Activated CD8-positive, alpha-beta T cell treated with anti-CD3 and anti-CD28 coated beads, Interleukin-2, amount 10 ng/mL, durations not matched to agents 7 days and 5 days (primary cell): ENCODE measurements at regions not wholly inside any gene's neighbourhood (a gene's known extent, or its start where the extent isn't known, plus 50 kb on each side); places are given as distances from the start of the nearest gene placed in this dataset.
"Not testable (repeated sequence)": the region's sequence is repeated elsewhere in the genome, so short reads cannot be mapped to it uniquely, and the experiment has no call there.

ENCODE experiments used
- ATAC-seq: fragments of 150-1000 bp; cut with Tn5 transposase; one replicate; pipeline ENCODE4 v1.10.0; 2021; ENCODE audit warnings: moderate library complexity
- CTCF ChIA-PET: fragments of 350-600 bp; sonication (Branson Sonifier 250); formaldehyde crosslinking; loops from one replicate; lab custom pipeline; 2021; ENCODE audit warnings: antibody characterized with exemption; lab: Charles Lee
- POLR2A ChIA-PET: fragments of 350-600 bp; sonication (Branson Sonifier 250); formaldehyde crosslinking; loops from one replicate; lab custom pipeline; 2021; ENCODE audit warnings: antibody characterized with exemption; lab: Charles Lee
- DNase-seq: peaks from one replicate; pipeline ENCODE4 v3.0.0-alpha.2; 2020
- H3K27ac Mint-ChIP-seq: one replicate; pipeline ENCODE4 v1.8.0; 2021; ENCODE audit warnings: mild to moderate bottlenecking, mixed read lengths
- H3K27me3 Mint-ChIP-seq: one replicate; pipeline ENCODE4 v1.8.0; 2021; ENCODE audit warnings: low read depth, mixed read lengths
- H3K36me3 Mint-ChIP-seq: one replicate; pipeline ENCODE4 v1.8.0; 2021; ENCODE audit warnings: low read depth, mixed read lengths
- H3K4me1 Mint-ChIP-seq: one replicate; pipeline ENCODE4 v1.8.0; 2021; ENCODE audit warnings: low read depth, mixed read lengths
- H3K4me3 Mint-ChIP-seq: one replicate; pipeline ENCODE4 v1.8.0; 2021; ENCODE audit warnings: mild to moderate bottlenecking, mixed read lengths
- H3K9me3 Mint-ChIP-seq: one replicate; pipeline ENCODE4 v1.8.0; 2022; ENCODE audit warnings: mixed read lengths; ENCODE audit not compliant: insufficient read depth

DNA sequence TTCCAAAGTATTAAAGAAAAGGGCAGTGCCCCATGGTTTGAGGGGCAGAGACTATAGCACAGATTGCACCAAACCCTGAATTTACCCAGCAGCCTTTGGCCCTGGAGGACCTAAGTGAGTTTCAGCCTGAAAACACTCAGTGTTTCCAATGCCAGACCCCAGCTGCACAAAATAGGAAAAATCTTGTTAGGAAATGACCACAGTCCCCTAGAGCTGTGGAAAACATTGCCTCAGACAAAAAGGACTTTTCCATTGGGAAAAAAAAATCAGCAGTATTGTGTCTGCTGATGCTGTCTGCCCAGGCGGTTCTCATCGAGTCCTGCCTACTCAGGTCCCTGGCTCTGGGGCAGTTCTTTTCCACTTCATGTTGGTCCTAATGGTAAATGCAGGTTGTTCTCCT is 121.7 kb upstream of the DLG1 start:
- Mint-ChIP-seq H3K4me3 (no peak overlapping the region), H3K36me3 (no peaks in the 10 kb centered on the region), H3K27me3 (peaks cover 12% of the 10 kb centered on the region), H3K9me3 (no peaks in the 10 kb centered on the region), H3K4me1 (peaks cover 4% of the 10 kb centered on the region), H3K27ac (no peak overlapping the region)
- DNase-seq (no peak), ATAC-seq (no peak)
- POLR2A ChIA-PET, result no interaction called here
- CTCF ChIA-PET, result no interaction called here

DNA sequence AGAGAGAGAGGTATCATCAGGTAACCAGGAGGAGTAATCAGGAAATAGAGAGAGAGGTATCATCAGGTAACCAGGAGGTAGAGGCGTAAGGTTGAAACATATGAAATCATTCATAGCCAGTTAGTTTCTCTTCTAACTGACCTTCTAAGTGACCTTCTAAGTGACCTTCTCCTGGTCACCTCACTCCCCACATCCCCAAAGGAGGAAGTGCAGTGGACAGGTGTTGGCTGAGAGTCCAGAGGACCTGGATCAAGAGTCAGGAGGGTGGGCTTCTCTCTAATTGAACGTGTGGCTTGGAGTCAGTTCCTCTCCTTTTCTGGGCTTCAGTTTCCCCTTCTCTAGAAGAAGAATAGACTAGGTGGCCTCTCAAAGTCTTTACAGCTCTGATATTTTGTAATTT is 121.3 kb upstream of the DLG1 start:
- H3K4me1 Mint-ChIP-seq, result no peaks in the 10 kb centered on the region
- peaks cover 8% of the 10 kb centered on the region for H3K27me3 Mint-ChIP-seq
- ATAC-seq (no peak), DNase-seq (no peak)
- H3K36me3 Mint-ChIP-seq, result no peaks in the 10 kb centered on the region
- no peak overlapping the region for H3K27ac Mint-ChIP-seq
- no peaks in the 10 kb centered on the region for H3K9me3 Mint-ChIP-seq
- CTCF ChIA-PET, result no interaction called here
- POLR2A ChIA-PET, result no interaction called here
- H3K4me3 Mint-ChIP-seq, result no peak overlapping the region

DNA sequence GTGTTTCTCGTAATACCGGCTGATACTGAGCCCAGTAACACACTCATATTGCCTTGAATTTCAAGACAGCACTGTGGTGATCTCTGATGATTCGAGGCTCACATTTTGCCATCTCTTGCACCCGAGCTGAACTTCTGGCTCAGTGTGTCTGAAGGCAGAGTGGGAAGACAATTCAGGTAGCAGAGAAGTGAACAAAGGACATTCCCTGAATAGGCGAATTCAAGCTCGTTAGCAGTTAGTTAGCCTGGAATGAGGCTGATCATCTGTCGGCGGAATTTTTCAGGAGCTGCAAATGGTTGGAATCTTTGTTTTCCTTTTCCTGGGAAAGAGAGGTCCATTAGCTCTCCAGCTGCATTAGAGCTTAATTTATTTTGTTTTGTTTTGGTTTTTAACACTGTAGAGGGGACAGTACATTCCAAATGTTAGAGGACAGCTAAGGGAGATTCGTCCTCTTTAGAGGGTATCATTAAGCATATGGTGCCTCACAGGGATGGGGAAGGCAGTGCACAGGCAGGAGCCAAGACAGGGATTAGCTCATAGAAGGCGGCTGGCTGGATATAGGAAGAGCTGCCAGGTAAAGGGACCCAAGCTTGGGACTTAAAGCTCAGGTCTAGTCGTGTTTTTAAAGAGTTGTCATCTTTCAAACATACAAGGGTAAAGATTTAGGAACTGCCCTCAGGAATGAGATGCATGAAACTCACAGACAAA is 119.7 kb upstream of the DLG1 start:
- Mint-ChIP-seq H3K27me3 (peaks cover 8% of the 10 kb centered on the region), H3K4me3 (no peak overlapping the region), H3K9me3 (no peaks in the 10 kb centered on the region), H3K4me1 (no peaks in the 10 kb centered on the region), H3K36me3 (no peaks in the 10 kb centered on the region), H3K27ac (no peak overlapping the region)
- no peak for DNase-seq
- ATAC-seq, result no peak
- CTCF ChIA-PET, result interaction anchor here (1.2 kb wide), 1 partner anchor 72 kb away, joined by 3 read pairs; no protein-coding TSS in a partner anchor
- POLR2A ChIA-PET, result no interaction called here

DNA sequence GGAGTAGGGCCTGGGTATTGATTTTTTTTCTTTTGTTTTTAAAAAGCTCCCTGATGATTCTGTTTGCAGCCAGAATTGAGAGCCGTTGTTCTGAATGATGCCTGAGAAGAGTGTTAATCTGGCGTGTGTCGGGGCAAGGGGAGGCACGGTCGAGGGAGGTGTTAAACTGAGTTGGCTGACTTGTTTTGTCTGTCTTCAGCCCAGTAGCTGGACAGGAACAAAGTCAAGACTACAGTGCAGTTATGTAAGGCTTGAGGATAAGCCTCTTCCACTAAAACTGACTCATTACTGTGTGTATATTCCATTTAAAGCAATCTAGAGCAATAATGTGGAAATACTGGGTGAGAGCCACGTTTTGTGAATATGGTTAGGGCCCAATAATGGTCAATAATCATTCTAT is 119.0 kb upstream of the DLG1 start:
- DNase-seq, result no peak
- Mint-ChIP-seq H3K36me3 (no peaks in the 10 kb centered on the region), H3K4me1 (no peaks in the 10 kb centered on the region), H3K27ac (no peak overlapping the region), H3K27me3 (peaks cover 9% of the 10 kb centered on the region), H3K4me3 (no peak overlapping the region), H3K9me3 (no peaks in the 10 kb centered on the region)
- no peak for ATAC-seq
- POLR2A ChIA-PET, result no interaction called here
- CTCF ChIA-PET, result no interaction called here

DNA sequence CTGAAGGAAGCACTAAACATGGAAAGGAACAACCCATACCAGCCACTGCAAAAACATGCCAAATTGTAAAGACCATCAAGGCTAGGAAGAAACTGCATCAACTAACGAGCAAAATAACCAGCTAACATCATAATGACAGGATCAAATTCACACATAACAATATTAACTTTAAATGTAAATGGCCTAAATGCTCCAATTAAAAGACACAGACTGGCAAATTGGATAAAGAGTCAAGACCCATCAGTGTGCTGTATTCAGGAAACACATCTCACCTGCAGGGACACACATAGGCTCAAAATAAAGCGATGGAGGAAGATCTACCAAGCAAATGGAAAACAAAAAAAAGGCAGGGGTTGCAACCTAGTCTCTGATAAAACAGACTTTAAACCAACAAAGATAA is 113.5 kb upstream of the DLG1 start:
- H3K27me3 Mint-ChIP-seq, H3K4me3 Mint-ChIP-seq, POLR2A ChIA-PET: not testable (repeated sequence)

DNA sequence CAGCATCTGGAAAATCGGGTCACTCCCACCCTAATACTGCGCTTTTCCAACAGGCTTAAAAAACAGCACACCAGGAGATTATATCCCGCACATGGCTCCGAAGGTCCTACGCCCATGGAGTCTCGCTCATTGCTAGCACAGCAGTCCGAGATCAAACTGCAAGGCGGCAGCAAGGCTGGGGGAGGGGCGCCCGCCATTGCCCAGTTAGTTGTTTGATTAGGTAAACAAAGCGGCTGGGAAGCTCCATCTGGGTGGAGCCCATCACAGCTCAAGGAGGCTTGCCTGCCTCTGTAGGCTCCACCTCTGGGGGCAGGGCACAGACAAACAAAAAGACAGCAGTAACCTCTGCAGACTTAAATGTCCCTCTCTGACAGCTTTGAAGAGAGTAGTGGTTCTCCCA is 111.8 kb upstream of the DLG1 start:
- H3K9me3 Mint-ChIP-seq, H3K36me3 Mint-ChIP-seq, ATAC-seq, DNase-seq, CTCF ChIA-PET, H3K27ac Mint-ChIP-seq, H3K4me1 Mint-ChIP-seq, POLR2A ChIA-PET, H3K4me3 Mint-ChIP-seq, H3K27me3 Mint-ChIP-seq: not testable (repeated sequence)

More for the DNA sequence above, 113.5 kb upstream of the DLG1 start:
- H3K4me1 Mint-ChIP-seq, H3K27ac Mint-ChIP-seq, DNase-seq, ATAC-seq, H3K9me3 Mint-ChIP-seq, CTCF ChIA-PET, H3K36me3 Mint-ChIP-seq: not testable (repeated sequence)

DNA sequence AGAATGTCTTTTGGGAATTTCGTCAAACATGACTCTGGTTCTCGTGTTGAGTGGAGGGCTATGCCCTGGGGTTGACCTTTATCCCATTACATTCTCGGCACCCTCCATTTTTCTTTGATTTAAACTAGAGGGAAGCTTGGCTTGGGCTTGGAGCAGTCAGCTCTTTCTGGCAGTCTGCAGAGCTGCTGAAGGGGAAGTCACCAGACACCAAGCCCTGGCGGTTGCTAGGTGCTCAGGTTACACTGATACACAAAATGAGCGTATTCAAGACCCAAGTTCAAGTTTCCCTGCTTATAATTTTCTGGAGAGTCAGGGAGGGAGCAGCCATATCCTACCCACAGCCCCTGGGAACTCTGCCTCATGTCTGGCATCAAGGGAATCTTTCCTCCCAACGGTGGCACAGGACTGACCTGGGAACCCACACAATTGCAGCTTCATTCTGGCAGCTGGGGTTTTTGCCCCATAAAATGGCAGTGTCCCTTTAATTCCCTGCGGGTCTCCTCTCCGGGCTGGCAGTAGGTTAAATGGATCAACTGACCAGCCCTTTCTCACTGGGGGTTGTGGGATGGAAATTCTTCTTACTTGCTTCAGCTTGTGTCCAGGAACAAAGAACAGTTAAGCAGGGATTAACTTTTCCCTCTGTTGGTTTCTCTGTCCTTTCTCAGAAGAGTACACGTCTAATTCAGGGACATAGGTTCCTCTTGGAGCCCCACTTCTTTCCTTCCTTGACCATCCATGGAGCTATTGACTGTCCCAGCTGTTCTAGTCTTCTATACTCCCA is 110.0 kb upstream of the DLG1 start:
- CTCF ChIA-PET, result no interaction called here
- POLR2A ChIA-PET, result interaction anchor here (0.8 kb wide), 1 partner anchor 152 kb away, joined by 3 read pairs; no protein-coding TSS in a partner anchor
- DNase-seq (no peak), ATAC-seq (no peak)
- peaks cover 3% of the 10 kb centered on the region for H3K27me3 Mint-ChIP-seq
- no peak overlapping the region for H3K4me3 Mint-ChIP-seq
- H3K36me3 Mint-ChIP-seq, result no peaks in the 10 kb centered on the region
- H3K4me1 Mint-ChIP-seq, result no peaks in the 10 kb centered on the region
- H3K27ac Mint-ChIP-seq, result no peak overlapping the region
- H3K9me3 Mint-ChIP-seq, result no peaks in the 10 kb centered on the region

DNA sequence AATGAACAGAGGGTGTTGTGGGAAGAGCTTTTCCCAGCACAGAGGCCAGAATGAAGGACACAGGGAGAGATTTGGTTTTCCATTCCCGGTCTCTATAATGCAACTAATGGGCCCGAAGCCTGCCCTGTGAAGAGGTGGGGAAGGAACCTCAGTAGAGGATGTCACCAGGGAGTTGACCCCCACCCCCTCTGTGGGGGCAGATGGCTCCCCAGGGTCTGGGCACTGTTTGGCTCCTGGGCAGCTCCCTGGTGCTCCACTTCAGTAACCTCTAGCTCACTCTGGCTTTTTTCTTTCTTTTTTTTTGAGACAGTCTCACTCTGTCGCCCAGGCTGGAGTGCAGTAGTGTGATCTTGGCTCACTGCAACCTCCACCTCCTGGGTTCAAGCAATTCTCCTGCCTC is 109.1 kb upstream of the DLG1 start:
- Mint-ChIP-seq H3K27me3 (peaks cover 2% of the 10 kb centered on the region), H3K4me1 (no peaks in the 10 kb centered on the region), H3K4me3 (no peak overlapping the region), H3K36me3 (no peaks in the 10 kb centered on the region), H3K9me3 (no peaks in the 10 kb centered on the region), H3K27ac (no peak overlapping the region)
- ATAC-seq (no peak), DNase-seq (no peak)
- POLR2A ChIA-PET, result no interaction called here
- CTCF ChIA-PET, result interaction anchor here (0.6 kb wide), 1 partner anchor 510 kb away, joined by 3 read pairs; no protein-coding TSS in a partner anchor

DNA sequence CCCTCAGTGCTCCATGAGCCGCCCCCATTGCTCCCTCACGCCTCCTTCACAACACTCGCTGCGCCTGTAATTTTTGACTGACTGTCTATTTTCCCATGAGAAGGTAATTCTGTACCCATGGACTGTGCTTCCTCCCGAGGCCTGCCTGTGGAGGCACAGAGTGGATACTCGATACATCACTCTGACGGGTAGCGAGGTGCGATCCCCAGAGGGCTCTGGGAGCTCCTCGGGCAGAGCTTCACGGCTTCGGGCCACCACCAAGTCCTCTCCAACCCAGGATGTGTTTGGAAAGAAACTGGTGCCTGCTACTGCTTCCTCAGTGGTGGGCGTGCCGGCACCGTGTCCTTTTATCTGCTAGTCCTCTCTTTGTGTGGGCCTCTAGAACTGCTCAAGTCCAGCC is 108.6 kb upstream of the DLG1 start:
- no peak overlapping the region for H3K27ac Mint-ChIP-seq
- no peak overlapping the region for H3K4me3 Mint-ChIP-seq
- ATAC-seq (no peak), DNase-seq (no peak)
- no peaks in the 10 kb centered on the region for H3K27me3 Mint-ChIP-seq
- H3K4me1 Mint-ChIP-seq, result no peaks in the 10 kb centered on the region
- no peaks in the 10 kb centered on the region for H3K9me3 Mint-ChIP-seq
- ChIA-PET CTCF (no interaction called here), POLR2A (no interaction called here)
- H3K36me3 Mint-ChIP-seq, result no peaks in the 10 kb centered on the region

DNA sequence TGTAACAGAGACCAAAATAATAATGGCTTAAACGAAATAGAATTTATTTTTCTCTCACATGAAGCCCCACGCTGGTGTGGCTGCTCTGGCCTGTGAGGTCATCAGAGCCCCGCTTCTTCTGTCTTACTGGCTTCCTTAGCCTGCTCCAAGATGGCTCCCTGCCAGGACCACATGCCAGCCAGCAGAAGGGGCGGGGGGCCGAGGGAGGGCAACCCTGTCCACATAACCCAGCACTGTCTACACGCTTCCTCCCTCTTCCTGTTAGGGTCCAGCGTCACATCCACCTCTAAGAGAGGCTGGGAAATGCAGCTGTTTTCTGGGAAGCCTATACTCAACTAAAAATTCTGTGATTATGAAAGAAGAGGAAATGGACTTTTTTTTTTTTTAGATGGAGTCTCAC is 107.9 kb upstream of the DLG1 start:
- POLR2A ChIA-PET, result no interaction called here
- H3K9me3 Mint-ChIP-seq, result no peaks in the 10 kb centered on the region
- no peak for ATAC-seq
- H3K4me1 Mint-ChIP-seq, result no peaks in the 10 kb centered on the region
- H3K4me3 Mint-ChIP-seq, result no peak overlapping the region
- no peaks in the 10 kb centered on the region for H3K27me3 Mint-ChIP-seq
- no peaks in the 10 kb centered on the region for H3K36me3 Mint-ChIP-seq
- H3K27ac Mint-ChIP-seq, result no peak overlapping the region
- CTCF ChIA-PET, result no interaction called here
- no peak for DNase-seq

DNA sequence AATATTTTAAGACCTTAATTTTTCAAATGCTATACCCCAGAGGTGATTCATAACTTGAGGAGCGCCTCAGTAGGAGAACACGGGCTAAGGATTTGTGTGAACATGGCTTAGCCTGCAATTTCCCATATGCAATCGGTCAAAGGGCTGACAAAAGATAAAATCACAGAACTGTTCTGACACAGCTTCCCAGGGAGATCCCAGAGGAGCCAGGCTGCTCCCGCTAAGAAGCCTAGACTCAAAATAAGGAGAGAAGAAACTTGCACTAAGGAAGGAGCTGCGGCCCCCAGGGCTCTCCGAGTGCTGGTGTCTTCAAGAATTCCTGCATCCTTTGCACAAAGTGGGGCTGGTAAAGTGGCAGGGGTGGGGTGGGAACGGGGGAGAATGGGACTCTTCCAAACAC is 106.3 kb upstream of the DLG1 start:
- no peak overlapping the region for H3K27ac Mint-ChIP-seq
- ATAC-seq, result no peak
- ChIA-PET POLR2A (no interaction called here), CTCF (interaction anchor here (1.3 kb wide), 1 partner anchor 49 kb away, joined by 3 read pairs; no protein-coding TSS in a partner anchor)
- H3K27me3 Mint-ChIP-seq, result no peaks in the 10 kb centered on the region
- DNase-seq, result no peak
- H3K4me1 Mint-ChIP-seq, result no peaks in the 10 kb centered on the region
- H3K4me3 Mint-ChIP-seq, result no peak overlapping the region
- H3K36me3 Mint-ChIP-seq, result no peaks in the 10 kb centered on the region
- H3K9me3 Mint-ChIP-seq, result no peaks in the 10 kb centered on the region

DNA sequence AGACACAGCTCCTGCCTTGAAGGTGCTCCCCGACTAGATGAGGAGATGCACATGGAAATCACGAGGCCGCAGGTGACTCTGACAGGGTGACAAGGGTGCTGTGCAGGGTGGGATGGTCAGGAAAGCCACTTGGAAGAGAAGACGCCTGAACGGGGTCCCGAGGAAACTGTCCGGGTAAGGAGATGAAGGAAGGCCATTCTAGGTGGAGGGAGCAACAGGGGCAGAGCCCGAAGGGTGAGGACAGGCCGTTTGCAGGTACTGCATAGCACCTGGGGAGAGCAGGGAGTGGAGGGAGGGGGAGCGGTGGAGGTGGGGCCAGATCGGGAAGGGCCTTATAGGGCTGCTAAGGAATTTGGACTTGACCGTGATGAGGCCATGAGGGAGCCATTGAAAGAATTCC is 105.6 kb upstream of the DLG1 start:
- Mint-ChIP-seq H3K36me3 (no peaks in the 10 kb centered on the region), H3K27me3 (no peaks in the 10 kb centered on the region), H3K27ac (no peak overlapping the region), H3K4me1 (no peaks in the 10 kb centered on the region), H3K9me3 (no peaks in the 10 kb centered on the region), H3K4me3 (no peak overlapping the region)
- ATAC-seq (no peak), DNase-seq (no peak)
- ChIA-PET CTCF (no interaction called here), POLR2A (no interaction called here)
